Ureter (tissue), 1 donor: ENCODE measurements at regions not wholly inside any gene's neighbourhood (a gene's known extent, or its start where the extent isn't known, plus 50 kb on each side); places are given as distances from the start of the nearest gene placed in this dataset.

Experiments used
- DNase-seq: peaks from one replicate; pipeline ENCODE4 v3.0.0-alpha.2; 2020; ENCODE audit warnings: low spot score
- donor health status: DM: yes; HTN: yes; CAD: no.

- DNase-seq = no peak
These were observed 68.7 kb upstream of the SPRED2 start for GRCh38 chr2:65501074-65501473.

- DNase-seq = no peak
These were observed 68.1 kb upstream of the SPRED2 start for GRCh38 chr2:65500310-65501040.

GRCh38 chr2:65499216-65499615 lies 66.8 kb upstream of the SPRED2 start:
- DNase-seq = no peak

GRCh38 chr2:65498396-65498795 lies 66.0 kb upstream of the SPRED2 start:
- no peak for DNase-seq

GRCh38 chr2:65495251-65495877 lies 63.0 kb upstream of the SPRED2 start:
- DNase-seq = no peak

GRCh38 chr2:65494078-65494477 lies 61.7 kb upstream of the SPRED2 start:
- DNase-seq = no peak

GRCh38 chr2:65491381-65491905 lies 59.0 kb upstream of the SPRED2 start:
- DNase-seq = no peak

- DNase-seq = no peak
These were observed 57.8 kb upstream of the SPRED2 start for GRCh38 chr2:65490222-65490621.

GRCh38 chr2:65489269-65489668 lies 56.9 kb upstream of the SPRED2 start:
- DNase-seq = no peak

GRCh38 chr2:65488527-65488926 lies 56.1 kb upstream of the SPRED2 start:
- DNase-seq = no peak

GRCh38 chr2:65487404-65487803 lies 55.0 kb upstream of the SPRED2 start:
- DNase-seq = peak; percentile 45

- DNase-seq = no peak
These were observed 54.4 kb upstream of the SPRED2 start for GRCh38 chr2:65486802-65487201.

- DNase-seq = no peak
These were observed 53.9 kb upstream of the SPRED2 start for GRCh38 chr2:65486282-65486681.

GRCh38 chr2:65485839-65486238 lies 53.4 kb upstream of the SPRED2 start:
- DNase-seq = no peak

- no peak for DNase-seq
These were observed 51.4 kb upstream of the SPRED2 start for GRCh38 chr2:65483763-65484162.

GRCh38 chr2:65482971-65483370 lies 50.6 kb upstream of the SPRED2 start:
- DNase-seq = no peak
